Coronary artery (tissue), 2 donors: ENCODE measurements at regions not wholly inside any gene's neighbourhood (a gene's known extent, or its start where the extent isn't known, plus 50 kb on each side); places are given as distances from the start of the nearest gene placed in this dataset.
"Not testable (repeated sequence)": the region's sequence is repeated elsewhere in the genome, so short reads cannot be mapped to it uniquely, and the experiment has no call there.

Source experiments
- DNase-seq: peaks from one replicate; pipeline ENCODE4 v3.0.0-alpha.2; 2017; ENCODE audit warnings: low spot score
- H3K27ac ChIP-seq, 2 donors: fragments of 200-600 bp; sonication (generic); one replicate each; pipeline ENCODE4 v1.5.1; 2016 to 2019
- H3K4me3 ChIP-seq: fragments of 200-600 bp; sonication (generic); 2 replicates; pipeline ENCODE4 v1.5.1; 2016; ENCODE audit warnings: mild to moderate bottlenecking, moderate library complexity
- TF ChIP-seq, protein P1 (sequence below): fragments of 200-600 bp; sonication (generic); IDR thresholded peaks from one replicate; pipeline ENCODE4 v1.5.1; 2019; ENCODE audit warnings: antibody characterized with exemption

DNA sequence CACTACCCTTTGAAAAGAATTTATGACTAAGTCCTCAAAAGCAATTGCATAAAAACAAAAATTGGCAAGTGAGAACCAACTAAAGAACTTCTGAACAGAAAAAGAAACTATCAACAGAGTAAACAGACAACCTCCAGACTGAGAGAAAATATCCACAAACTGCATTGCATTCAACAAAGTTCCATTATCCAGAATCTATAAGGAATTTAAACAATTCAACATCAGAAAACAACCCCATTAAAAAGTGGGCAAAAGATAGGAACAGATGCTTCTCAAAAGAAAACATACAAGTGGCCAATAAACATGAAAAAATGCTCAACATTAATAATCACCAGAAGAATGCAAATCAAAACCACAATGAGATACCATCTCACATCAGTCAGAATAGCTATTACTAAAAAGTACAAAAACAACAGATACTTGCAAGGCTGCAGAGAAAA lies 130.2 kb downstream of the GASK1B start:
- Histone ChIP-seq H3K4me3 (no peak overlapping the region), H3K27ac (no peak overlapping the region)
- TF ChIP-seq, protein P1, sequence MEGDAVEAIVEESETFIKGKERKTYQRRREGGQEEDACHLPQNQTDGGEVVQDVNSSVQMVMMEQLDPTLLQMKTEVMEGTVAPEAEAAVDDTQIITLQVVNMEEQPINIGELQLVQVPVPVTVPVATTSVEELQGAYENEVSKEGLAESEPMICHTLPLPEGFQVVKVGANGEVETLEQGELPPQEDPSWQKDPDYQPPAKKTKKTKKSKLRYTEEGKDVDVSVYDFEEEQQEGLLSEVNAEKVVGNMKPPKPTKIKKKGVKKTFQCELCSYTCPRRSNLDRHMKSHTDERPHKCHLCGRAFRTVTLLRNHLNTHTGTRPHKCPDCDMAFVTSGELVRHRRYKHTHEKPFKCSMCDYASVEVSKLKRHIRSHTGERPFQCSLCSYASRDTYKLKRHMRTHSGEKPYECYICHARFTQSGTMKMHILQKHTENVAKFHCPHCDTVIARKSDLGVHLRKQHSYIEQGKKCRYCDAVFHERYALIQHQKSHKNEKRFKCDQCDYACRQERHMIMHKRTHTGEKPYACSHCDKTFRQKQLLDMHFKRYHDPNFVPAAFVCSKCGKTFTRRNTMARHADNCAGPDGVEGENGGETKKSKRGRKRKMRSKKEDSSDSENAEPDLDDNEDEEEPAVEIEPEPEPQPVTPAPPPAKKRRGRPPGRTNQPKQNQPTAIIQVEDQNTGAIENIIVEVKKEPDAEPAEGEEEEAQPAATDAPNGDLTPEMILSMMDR, result no peak
- DNase-seq, result no peak

DNA sequence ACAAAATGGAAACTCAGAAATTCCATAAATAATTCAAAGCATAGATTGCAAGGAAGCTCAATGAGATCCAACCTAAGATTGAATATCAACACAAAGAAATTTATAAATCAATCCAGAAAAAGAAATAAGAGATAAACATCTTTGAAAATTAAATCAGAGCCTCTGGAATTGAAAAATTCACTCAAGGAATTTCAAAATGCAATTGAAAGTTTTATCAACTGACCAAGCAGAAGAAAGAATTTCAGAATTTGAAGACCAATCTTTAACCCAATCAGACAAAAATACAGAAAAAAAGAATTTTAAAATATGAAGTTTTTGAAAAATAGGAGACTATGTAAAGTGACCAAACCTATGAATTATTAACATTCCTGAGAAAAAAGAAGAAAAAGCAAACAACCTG lies 134.1 kb downstream of the GASK1B start:
- H3K27ac ChIP-seq, result no peak overlapping the region
- DNase-seq, result no peak

DNA sequence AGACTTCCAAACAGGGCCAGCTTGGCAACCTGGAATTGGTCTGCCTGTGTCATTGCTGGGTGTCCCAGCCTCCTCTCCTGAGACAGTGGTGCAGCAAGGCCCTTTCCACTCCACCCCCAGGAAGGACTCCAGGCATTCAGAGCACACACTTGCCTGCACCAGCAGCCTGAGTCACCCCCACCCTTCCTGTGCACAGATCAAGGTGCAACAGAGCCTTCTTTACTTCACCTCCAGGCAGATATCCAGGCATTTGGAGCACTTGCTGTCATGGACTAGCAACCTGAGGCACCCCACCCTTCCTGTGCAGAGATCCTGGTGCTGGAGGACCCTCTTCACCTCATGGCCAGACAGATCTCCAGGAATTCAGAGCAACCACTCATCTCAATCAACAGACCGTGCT lies 135.8 kb downstream of the GASK1B start:
- DNase-seq, result no peak
- TF ChIP-seq, protein P1, result no peak
- H3K4me3 ChIP-seq, result no peak overlapping the region
- no peak overlapping the region for H3K27ac ChIP-seq

More for the DNA sequence above, 134.1 kb downstream of the GASK1B start:
- H3K4me3 ChIP-seq, result no peak overlapping the region
- TF ChIP-seq, protein P1, result no peak

DNA sequence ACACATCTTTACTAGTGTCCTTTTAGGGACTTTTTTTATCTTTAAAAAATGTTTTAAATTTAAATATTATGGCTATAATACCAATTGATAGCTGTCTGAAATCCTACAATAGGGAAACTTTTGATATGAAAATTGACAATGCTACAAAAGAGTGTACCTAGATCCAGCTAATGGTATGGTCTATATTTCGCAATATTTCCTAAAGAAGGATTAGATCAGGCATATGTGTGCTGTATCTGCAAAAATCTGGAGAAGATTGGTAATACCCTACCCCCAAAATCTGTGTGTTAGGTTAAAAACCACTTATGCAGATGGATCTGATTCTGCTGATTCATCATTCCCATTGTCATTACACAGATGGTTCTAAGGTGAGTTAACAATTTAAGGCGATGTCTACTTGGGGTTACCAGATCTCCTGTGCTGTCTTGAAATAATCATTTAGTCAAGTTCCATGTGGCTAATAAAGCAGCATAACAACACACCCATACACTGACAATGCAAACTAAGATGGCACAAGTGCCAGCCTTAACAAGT lies 137.1 kb downstream of the GASK1B start:
- no peak overlapping the region for H3K4me3 ChIP-seq
- TF ChIP-seq, protein P1, result no peak
- no peak for DNase-seq
- H3K27ac ChIP-seq, result no peak overlapping the region

DNA sequence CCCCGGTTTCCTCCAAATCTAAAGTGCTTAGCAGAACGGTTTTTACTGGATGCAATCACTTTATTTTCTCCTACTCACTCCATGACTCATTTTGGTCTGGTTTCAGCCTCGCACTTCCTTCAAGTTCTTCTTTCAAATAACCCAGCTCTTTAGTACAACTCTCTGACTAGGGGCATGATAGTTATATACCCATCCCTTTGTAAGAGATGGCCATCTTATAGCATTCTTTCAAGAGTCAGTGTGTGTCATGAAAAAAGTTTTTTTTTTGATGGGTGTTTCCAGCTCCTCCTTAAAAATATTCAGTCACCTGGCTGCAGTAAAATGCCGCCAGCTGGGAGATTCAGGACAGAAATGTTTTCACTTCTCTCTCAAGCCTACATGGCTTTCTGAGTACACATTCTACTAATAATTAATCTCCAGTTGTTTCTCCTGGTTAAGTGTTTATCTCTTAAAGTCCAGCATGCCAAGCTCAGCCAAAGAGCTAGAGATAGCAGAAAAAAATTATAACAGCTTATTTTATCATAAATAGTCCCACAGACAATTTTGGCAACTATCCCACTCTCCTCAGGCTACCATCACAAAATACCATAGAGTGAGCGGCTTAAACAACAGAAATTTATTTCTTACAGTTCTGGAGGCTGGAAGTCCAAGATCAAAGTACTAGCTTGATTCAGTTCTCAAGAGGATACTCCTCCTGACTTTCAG lies 139.3 kb downstream of the GASK1B start:
- Histone ChIP-seq H3K4me3 (no peak overlapping the region), H3K27ac (peak overlapping the region in 1 of 2 donors; percentile 39)
- no peak for DNase-seq
- TF ChIP-seq, protein P1, result no peak

DNA sequence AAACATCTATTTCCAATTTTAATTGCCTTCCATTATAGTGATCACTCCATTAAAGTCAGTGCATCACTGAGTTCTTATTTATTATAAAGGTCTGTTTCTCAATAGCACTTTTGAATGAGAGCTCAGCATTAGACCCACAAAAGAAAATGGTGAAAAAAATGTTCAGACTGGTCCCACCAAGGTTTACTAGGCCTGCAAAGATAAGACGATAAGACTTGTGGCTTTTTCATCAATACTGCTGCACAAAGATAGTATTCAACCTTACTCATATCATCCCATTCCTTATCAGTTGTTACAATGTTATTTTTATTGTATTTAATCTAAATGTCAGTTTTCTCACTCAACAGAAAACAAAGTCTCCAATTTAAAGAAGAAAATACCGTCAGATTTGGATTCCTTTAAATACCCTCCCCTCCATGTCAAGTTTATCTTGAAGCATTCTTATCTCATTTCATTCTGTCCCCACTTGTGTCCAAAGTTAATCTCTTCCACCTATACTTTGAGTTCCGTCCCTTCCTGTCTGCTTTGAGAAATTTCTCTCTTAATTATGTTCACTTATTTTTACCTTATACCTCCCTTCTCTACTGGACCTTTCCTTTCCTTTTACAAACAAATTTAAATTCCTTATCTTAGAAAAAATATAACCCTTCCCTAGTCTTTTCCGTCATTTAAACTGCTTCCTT lies 140.0 kb downstream of the GASK1B start:
- no peak for DNase-seq
- TF ChIP-seq, protein P1, result no peak
- Histone ChIP-seq H3K27ac (peak overlapping the region in 1 of 2 donors; percentile 39), H3K4me3 (no peak overlapping the region)

DNA sequence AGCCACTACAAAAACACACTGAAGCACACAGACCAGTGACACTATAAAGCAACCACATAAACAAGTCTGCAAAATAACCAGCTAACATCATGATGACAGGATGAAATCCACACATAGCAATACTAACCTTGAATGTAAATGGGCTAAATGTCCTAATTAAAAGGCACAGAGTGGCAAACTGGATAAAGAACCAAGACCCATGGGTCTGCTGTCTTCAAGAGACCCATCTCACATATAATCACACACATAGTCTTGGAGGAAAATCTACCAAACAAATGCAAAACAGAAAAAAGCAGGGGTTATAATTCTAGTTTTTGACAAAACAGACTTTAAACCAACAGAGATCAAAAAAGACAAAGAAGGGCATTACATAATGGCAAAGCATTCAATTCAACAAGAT lies 144.4 kb downstream of the GASK1B start:
- H3K27ac ChIP-seq, DNase-seq, H3K4me3 ChIP-seq: not testable (repeated sequence)
